HG02885 (cell line): ENCODE measurements at regions not wholly inside any gene's neighbourhood (a gene's known extent, or its start where the extent isn't known, plus 50 kb on each side); places are given as distances from the start of the nearest gene placed in this dataset.

Experiments used
- ATAC-seq: cut with Tn5 transposase; IDR thresholded peaks from one replicate; pipeline ENCODE4 v1.9.1; 2021; ENCODE audit warnings: mild to moderate bottlenecking; ENCODE audit not compliant: unreplicated experiment, poor library complexity

DNA sequence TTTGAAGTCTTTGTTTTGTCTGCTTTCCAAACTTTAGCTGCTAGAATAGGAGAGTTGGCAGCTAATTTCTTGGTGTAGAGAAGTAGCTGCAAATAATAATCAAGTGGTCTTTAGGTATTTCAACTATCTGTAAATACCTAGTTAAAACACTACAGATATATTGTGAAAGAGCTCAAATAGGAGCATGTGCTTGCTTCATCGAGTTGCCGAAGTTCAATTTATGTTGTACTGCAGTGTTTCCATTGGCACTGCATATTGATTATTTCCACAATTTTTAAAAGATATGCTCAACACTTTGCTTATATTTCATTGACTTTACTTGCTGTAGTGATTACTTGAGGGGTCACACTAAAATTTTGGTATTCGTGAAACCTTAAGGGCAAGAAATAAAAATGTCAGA lies 131.6 kb upstream of the BMP4 start:
- no peak for ATAC-seq

DNA sequence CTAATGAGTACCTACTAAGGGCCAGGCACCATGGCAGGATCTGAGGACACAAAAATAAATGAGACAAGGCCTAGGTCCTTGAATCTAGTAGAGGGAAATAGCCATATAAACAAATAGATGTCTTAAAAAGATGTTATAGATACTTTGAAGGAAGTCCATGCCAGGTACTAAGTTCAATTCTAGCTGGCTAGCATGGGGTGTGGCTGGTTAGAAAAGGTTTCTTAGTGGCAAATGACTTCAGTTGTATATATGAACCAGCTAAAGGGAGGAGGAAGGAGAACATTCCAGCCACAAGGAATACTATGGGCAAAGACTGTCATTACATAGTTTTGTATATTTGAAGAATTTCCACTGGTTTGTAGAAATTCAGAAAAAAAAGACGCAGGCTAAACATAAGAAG lies 133.6 kb upstream of the BMP4 start:
- ATAC-seq, result no peak

DNA sequence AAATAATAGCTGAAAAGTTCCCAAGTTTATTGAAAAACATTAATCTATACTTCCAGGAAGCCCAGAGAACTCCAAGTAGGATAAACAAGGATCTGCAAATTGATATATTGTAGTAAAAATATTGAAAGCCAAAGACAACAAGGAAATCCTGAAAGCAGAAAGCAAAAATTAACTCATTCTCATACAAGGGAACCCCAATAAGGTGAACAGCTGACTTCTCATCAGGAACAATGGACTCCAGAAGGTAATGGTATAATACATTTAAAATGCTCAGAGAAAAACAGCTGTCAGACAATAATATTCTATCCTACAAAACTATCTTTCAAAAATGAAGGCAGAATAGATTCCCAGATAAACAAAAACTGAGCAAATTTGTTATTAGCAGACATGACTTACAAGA lies 138.1 kb upstream of the BMP4 start:
- ATAC-seq, result no peak

DNA sequence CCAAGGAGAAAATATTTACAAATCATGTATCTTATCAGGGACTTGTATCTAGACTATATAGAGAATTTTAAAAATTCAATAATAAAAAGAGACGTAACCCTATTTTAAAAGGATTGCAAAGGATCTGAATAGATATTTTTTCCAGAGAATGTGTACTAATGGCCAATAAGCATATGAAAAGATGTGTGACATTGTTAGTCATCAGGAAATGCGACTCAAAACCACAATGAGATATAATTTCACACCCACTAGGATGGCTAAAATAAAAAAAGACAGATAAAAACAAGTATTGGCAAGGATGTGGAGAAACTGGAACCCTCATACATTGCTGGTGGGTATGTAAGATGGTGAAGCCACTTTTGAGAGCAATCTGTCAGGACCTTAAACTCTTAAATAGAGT lies 141.9 kb upstream of the BMP4 start:
- ATAC-seq, result no peak

DNA sequence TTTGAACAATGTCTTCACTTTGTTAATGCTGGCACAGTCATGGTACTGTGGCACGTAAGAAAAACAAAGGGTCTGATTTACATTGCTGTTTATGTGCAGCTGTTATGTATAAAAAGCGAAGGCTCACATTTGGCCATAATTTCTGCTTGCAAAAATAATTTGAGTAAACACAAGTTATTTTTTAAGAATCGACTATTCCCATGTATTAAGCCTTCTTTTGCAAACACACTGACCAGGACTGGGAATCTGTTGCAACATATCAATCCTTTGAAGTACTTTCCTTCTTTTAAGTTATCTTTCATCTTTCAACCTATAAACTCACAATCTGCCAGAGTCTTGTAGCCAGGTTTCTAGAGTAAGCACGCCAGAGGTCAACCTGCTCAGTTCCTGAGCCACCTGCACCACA lies 145.4 kb upstream of the BMP4 start:
- ATAC-seq, result no peak

DNA sequence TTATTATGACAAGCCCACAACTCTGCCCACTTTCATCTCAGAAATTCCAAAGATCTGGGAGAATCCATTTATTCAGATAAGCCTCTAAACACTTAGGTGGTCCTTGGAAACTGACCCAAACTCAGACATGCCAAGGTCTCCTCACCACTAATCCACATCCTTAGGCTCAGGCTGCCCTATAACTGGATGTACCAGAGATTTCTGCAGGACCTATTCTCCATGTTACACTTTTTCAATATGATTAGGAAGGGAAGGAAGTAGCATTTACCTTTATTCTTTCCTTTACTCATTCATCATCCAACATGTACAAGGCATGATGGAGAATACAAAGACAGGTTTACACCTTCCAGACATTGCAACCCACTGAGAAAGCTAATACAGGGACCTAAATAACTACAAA lies 145.9 kb upstream of the BMP4 start:
- ATAC-seq, result no peak

DNA sequence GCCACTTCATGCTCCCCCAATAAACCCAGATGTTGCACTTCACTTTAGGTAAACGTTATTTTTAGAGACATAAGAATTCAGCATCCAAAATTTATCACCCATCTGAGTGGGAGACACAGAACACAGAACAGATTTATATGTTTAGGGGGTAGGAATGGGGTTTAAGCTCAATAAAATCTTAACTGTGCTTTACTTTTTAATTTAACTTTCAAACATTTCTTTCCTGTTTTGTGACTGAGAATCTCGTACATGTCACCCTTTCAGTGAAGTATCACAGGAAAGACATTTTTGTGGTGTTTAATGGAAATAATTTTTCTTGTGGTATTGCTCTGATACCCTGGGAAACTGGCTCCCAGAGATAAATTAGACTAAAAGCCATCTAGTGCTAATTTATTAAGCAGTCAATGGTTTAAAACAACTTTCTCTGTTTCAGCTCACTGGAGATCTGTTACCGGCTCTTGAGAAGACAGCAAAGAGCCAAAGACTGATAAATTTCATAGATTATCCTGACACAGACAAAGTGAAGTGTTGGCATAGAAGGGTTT lies 148.0 kb upstream of the BMP4 start:
- no peak for ATAC-seq

DNA sequence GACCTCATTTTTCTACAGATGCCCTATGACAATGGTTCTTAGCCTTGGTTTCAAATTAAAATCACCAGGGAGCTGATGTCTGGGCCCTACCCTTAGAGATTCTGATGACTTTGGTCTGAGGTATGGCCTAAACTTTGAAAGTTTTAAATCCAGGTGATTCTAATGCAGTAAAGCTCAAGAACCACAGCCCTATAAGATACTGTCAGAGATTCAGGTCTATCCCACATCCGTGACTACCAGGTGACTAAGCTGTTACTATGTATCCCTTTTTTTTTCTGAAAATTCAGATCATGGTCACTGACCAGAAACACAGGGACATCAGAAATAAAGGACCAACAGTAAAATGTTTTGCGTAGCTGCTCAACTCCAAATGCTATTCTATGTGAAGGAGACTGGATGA lies 148.8 kb upstream of the BMP4 start:
- ATAC-seq, result no peak

DNA sequence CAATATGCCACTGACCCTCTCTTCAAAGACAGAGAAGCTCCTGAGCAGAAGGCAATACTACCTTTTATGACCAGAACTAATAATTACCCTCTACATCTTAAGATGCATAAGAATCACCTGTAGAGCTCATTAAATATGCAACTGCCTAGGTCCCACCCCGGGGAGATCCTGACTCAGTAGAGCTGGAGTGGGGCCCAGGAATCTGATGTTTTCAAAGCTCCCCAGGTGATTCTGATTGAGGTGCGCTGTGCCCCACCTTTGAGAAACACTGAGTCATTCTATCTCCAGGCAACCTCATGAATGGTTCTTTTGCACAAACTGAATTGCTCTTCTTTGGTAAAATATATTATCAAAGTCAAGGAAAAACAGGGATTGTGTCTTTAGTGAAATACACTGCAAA lies 149.3 kb upstream of the BMP4 start:
- ATAC-seq, result no peak

DNA sequence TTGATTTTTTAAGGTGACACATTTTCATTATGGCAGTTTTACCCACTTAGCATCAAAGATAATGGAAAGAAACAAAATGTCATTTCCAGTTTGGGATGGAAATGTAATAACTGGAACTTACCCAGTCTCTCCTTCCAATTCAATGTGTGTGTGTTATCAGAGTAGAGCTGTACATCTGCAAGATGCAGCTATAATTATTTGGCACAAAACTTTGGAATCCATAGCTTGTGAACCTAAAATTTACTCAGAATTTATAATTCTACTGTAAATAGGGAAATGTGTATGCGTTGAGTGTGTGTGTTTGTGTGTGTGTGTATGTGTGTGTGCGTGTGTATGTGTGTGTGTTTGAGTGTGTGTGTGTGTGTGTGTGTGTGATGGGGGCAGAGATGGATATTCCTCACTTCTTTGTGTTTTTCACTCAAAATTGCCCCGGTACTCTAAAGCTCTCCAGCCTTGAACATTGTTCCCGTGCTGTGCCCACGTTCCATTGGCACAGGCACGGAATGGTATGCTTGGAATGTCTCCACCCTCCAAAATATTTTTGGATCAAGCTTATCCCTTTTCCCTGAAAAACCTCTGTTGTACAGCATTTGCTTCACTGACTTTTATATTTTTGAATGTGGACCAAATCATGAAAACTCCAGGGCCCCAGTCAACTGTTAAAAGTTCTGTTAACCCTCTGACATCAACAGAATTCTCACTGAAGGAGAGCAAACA lies 150.2 kb upstream of the BMP4 start:
- ATAC-seq, result no peak

DNA sequence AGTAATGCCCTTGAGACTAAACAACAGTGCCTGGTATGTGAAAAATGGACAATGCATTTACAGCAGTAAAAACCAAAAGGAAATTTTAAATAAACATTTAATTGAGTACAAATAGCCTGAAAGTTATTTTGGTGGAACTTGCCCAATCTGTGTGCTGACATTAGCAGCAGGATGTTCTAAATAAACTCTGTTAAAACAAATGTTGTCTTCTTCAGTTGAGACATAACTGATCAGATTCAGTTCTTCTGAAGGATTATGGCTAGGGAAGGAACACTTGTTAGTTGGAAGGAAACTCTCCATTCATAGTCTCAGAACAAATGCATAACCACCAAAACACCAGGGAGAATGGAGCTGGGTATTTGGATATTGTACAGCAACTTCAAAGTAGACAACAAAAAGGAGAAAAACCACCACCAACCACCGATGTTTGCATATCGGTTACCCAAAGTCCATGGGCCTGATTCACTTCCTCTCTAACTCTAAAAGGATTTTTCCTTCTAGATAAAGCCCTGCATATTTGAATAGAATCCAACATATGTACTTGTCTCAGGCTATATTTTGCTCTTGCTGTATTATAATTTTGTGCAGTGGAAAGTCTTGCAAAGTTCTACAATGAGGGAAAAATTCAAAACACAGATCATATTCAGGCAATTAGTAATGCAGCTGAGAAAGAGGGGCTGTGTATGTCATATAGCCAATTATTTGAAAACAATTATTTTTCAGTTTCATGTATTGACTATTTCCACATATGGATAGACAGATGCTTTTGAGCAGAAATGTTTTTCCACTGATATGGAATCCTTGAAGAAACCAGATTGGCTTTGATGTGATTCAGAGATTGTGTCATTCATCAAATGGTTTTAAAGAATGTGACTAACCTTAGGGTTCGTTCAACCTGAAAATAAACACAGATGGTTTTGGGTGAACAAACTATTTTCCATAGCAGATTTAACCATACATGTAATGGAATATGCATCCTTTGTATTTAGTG lies 152.2 kb upstream of the BMP4 start:
- no peak for ATAC-seq

DNA sequence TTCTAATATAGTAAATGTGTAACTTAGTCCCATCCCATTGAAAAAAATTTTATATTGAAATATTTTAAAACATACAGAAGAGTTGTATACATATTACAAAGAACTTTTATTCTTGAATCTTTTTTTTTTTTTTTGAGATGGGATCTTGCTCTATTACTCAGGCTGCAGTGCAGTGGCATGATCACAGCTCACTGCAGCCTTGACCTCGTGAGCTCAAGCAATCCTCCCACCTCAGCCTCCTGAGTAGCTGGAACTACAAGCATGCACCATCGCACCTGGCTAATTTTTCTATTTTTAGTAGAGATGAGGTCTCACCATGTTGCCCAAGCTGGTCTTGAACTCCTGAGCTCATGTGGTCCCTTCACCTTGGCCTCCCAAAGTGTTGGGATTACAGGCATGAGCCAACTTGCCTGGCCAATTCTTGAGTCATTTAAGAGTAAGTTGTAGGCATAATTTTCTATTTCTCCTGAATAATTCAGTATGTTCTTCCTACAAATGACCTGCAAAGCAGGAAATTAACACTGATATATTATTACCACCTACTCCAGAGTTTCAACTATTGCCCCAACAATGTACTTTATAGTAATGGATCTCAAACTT lies 153.0 kb upstream of the BMP4 start:
- ATAC-seq, result no peak

DNA sequence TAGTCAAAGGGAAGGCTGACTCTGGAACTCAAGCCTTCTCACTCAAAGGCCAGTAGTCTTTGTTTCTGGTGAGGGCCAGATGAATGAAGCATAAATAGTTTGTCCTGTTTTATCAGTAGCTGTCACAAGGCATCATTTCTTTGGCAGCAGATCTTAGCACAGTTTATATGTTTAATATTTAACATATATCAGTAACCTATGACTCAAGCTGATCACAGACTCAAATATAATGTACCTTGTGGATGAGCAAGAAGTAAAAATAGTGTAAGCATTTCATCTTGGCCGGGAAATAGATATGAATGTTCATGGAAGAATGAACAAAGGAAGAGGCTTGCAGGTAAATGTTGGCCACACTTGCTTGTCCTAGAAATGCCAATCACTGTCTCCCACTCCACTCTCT lies 158.3 kb upstream of the BMP4 start:
- no peak for ATAC-seq

DNA sequence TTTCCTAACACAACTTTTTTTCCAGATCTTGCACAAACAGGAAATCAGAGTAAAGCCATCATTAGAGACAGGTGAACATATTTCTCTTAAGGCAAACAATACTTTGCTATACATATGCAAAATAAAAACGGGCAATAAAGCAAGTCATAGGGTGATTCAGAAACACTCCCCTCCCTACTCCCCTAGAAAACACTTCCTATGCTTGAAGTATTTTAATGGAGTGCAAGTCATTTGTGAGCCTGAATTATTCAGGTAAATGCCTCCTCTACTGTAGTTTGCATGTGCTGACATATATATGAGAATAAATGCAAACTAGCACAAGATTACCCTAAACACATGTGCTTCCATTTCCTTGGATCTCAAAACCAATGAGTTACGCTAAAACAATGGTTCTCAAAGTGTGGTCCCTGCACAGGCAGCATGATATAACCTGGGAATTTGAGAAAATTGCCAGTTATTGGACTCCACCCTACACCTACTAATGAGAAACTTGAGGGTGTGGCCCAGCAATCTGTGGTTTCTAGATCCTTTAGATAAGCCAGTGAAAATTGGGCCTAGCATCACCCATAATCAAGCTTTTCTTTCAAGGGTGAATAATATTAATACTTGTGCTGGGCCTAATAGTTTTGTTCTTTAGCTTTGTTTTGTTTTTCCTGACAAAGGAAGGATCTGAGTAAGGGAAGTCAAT lies 159.7 kb upstream of the BMP4 start:
- no peak for ATAC-seq

DNA sequence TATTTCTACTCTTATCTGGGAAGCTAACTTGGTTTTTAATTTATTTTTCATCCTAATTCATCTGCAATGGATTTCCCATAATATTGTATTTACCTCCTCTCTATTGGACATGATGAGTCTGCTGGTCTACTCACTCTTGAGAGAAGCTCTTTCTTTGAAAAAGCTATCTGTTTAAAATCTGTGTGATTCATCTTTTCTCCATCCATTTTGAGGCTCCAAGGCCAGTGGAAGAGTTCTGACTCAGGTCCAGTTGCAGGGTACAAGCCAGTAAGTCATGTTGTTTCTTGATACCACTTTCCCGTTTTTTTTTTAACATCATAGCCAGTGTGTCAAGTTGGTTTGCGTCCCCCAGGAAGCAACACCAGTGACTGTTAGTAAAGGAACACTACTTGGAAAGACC lies 160.3 kb upstream of the BMP4 start:
- no peak for ATAC-seq

DNA sequence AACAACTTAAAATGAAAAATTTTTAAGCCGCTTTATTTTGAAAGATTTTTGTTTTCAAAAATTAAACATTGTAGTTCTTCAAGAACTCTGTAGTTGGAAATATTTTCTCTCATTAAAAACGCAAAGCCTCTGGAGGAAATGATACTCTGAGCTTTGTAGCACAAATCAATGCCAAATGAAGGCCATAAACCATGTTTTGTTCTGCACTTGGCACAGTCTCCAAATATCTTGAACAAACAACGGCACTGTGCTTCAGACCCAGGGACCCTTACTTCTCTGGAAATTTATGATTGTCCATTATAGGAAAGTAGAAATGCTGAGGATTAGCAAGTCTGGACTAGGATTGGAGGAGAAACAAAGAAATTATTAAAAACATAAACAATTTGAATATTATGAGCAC lies 160.8 kb upstream of the BMP4 start:
- no peak for ATAC-seq

DNA sequence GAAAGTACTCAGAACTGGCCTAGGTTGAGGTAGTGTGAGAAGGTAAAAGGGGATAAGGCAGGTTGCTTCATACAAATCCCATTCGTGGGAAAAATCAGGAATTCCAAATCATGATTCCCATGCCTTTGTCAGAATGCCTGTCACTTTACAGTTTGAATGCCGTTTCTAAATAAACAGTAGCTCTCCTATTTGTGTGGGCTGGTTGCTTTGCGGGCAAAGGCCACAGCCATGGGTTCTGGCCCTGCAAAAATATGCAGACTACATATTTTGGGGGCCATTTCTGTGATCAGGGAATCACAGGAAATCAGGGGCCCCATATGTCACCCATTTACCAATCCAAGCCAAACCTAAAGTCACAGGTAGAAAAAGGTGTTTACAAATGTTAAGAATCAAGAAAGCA lies 161.3 kb upstream of the BMP4 start:
- ATAC-seq, result no peak

DNA sequence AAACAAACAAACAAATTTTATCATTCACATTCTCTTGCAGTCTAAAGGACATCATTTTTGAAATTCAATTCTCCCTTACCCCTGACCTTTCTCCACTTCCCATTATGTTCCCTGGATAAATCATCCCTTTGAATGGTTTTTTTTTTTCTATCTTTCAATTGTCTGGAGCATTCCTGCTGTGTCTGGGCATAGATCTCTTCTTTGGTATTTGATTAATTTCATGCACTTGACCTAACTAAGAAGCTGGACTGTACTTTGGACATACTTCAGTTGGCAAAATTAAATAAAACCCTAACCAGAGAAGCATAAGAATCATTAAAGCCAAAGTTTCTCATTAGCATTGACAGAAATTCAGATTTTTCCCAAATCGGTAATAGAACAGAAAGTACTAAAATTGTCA lies 163.6 kb upstream of the BMP4 start:
- ATAC-seq, result no peak

DNA sequence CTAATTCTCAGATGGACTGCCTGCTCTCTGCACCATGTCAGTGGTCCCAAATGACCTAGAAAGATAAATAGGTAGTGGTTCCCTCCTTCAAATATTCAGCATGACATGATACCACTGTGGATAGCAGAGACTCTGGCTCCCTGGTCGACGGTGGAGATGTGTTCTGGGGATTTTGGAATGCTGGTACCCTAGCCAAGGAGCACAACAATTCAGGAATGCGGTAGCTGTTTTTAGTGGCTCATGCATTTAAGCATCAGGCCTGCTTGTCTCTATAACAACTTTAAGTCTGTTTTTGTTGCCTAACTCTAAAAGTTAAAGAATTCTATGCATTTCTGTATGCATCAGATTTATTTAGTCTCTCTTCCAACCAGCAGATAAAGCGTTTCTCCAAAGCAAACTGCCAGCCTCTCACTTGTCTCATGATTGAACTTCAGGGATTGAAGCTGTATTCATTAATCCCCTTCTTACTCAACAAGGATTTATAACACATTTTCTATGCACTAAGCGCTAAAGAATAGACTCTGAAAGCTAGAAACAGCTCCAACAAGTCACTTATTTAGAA lies 164.9 kb upstream of the BMP4 start:
- ATAC-seq, result no peak

DNA sequence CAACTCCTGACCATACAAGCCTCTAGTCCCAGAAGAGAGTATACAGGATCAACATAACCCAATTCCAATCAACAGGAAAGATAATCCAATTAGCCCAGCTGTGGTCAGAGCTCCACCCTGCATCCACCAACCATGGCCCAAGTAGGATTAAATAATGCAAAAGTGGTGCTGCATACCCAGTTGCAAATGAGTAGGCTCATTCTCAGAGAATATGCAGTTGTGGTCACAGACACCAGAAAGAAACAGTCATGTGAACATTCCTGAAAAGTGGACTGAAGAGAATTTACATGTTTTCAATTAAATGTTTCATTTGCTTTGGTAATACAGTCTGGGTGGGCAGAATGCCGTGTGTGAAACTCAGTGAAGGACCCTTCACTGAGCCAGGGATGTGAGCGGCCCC lies 167.2 kb upstream of the BMP4 start:
- no peak for ATAC-seq
